ENCODE measurements at regions not wholly inside any gene's neighbourhood (a gene's known extent, or its start where the extent isn't known, plus 50 kb on each side); places are given as distances from the start of the nearest gene placed in this dataset.
A peak's percentile ranks its signal among the peaks of the same experiment; 100 is the strongest.

DNA sequence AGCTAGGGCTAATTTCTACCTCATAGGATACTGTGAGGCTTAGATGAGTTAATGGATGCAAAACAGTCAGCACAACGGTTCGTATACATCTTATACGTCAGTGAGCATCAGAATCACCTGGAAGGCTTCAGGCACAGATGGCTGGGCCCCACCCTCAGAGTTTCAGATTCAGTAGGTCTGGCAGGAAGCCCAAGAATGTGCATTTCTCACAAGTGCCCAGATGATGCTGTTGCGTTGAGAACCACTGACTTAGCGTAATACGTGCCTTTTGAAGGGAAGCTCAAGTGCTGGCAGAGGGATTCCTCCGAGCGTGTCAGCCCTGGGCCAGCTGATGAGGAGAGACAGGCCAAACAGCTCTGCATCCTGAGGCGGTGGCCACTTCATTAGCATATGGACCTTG is 117.1 kb upstream of the WWC1 start:
- no peak overlapping the region for H3K4me3 ChIP-seq (ENCODE audit: control insufficient read depth, low read depth, low read length)
- DNase-seq (ENCODE audit: low read depth) = peak; percentile 3
- no peak for TF ChIP-seq CTCF (conservative IDR thresholded peaks at IDR 0.05; ENCODE audit: control insufficient read depth, insufficient read depth, low read depth, low read length)

DNA sequence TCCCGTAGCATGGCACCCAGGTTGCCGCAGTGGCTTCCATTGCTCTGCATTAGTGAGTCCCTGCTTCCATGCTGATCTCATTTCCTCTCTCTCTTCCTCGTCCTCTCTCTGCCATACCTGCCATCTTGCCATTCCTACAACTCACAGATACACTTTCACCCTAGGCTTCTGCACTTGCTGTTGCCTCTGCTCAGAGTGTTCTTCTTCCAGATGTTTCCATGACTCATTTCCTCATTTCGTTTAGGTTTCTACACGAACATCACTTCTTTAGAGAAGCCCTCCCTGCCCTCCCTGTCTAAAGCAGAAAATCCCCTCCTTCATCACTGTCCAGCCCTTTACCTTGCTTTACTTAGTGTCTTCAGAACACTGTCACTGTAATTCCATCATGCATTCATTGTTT is 115.2 kb upstream of the WWC1 start:
- H3K4me3 ChIP-seq (ENCODE audit: control insufficient read depth, low read depth, low read length) = no peak overlapping the region
- peak; percentile 25 for DNase-seq (ENCODE audit: low read depth)
- TF ChIP-seq CTCF (conservative IDR thresholded peaks at IDR 0.05; ENCODE audit: control insufficient read depth, insufficient read depth, low read depth, low read length) = no peak

DNA sequence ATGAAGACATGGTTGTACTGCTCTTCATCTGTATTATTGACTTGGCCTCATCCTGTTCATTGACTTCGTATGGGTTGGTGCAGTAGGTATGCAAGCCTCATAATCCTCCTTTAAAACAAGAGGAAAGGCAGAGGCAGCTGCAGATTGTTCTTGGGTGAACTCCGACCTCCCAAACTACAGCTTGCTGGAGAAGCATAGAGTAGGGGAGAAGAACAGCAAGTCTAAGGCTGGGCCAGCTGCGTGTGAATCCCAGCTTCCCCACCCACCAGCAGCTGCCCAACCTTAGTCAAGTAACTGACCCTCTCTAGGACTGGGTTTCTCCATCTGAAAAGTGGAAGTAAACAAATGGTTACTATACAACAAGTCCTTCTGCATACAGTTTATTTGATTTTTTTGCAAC is 114.5 kb upstream of the WWC1 start:
- no peak for DNase-seq (ENCODE audit: low read depth)
- H3K4me3 ChIP-seq (ENCODE audit: control insufficient read depth, low read depth, low read length) = no peak overlapping the region

GRCh38 chr5:168177831-168178450 is 113.5 kb upstream of the WWC1 start:
- no peak for TF ChIP-seq CTCF (conservative IDR thresholded peaks at IDR 0.05; ENCODE audit: control insufficient read depth, insufficient read depth, low read depth, low read length)
- H3K4me3 ChIP-seq (ENCODE audit: control insufficient read depth, low read depth, low read length) = no peak overlapping the region
- DNase-seq (ENCODE audit: low read depth) = no peak

More for the DNA sequence above, 114.5 kb upstream of the WWC1 start:
- TF ChIP-seq CTCF (conservative IDR thresholded peaks at IDR 0.05; ENCODE audit: control insufficient read depth, insufficient read depth, low read depth, low read length) = no peak

DNA sequence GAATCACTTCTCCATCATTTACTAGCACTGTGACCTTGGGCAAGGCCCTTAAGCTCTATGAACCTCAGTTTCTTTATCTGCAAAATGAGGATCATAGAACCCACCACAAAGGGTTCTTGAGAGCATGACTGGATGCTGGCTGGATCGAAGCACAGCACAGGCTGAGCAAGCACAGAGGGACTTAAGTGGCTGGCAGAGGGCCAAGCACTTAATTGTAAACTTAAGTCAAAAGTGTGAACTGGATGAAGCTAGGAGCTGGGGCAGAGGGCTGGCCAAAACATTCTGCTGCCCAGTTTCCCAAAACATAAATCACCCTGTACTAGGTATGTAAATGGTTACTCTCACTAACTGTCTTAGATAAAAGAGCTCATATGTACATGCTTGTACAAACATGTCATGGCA is 112.3 kb upstream of the WWC1 start:
- TF ChIP-seq CTCF (conservative IDR thresholded peaks at IDR 0.05; ENCODE audit: control insufficient read depth, insufficient read depth, low read depth, low read length) = no peak
- DNase-seq (ENCODE audit: low read depth) = peak; percentile 46
- H3K4me3 ChIP-seq (ENCODE audit: control insufficient read depth, low read depth, low read length) = no peak overlapping the region

- no peak overlapping the region for H3K4me3 ChIP-seq (ENCODE audit: control insufficient read depth, low read depth, low read length)
- DNase-seq (ENCODE audit: low read depth) = no peak
- no peak for TF ChIP-seq CTCF (conservative IDR thresholded peaks at IDR 0.05; ENCODE audit: control insufficient read depth, insufficient read depth, low read depth, low read length)
Observed at GRCh38 chr5:168182269-168182668, 109.2 kb upstream of the WWC1 start.

- no peak for DNase-seq (ENCODE audit: low read depth)
- H3K4me3 ChIP-seq (ENCODE audit: control insufficient read depth, low read depth, low read length) = no peak overlapping the region
- no peak for TF ChIP-seq CTCF (conservative IDR thresholded peaks at IDR 0.05; ENCODE audit: control insufficient read depth, insufficient read depth, low read depth, low read length)
Observed at GRCh38 chr5:168184103-168184502, 107.3 kb upstream of the WWC1 start.
